ENCODE measurements at regions not wholly inside any gene's neighbourhood (a gene's known extent, or its start where the extent isn't known, plus 50 kb on each side); places are given as distances from the start of the nearest gene placed in this dataset.

DNA sequence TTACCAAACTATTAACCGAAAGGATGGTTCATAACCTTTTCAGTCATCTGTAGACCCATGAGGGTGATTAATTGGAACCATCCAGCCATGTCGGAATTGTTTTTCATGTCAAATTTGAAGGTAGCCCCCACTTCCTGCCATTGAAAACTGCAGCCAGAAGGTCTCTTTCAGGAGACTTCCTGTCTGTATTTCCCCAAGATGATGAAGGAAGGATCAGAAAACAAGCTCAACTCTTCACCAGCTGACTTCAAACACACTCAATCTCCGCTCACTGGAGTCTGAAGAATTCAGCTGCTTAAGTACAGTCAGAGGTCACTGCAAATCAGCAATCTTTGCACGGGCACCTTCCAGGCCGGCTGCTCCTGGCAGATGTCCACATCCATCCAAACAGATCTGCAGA, 291.7 kb upstream of the NPVF start:
- no peak for DNase-seq

DNA sequence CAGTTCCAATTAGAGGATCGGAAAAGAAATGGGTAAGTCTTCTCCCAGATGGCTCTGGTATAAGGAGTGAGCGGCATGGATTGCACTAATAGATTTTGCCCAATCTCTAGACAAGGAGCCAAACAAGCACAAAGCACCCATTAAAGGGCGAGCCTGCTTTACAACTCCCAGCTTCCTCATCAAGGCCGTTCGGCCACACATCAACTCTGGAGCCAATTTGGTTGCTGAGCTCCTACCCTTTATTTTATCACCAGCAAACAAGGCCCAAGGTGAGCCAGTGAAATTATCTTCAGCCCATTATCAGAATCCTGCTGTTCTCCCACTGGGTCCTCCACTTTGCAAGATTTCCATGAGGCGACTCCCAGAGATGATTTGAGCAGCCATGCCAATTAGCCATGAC, 292.2 kb upstream of the NPVF start:
- DNase-seq: no peak

DNA sequence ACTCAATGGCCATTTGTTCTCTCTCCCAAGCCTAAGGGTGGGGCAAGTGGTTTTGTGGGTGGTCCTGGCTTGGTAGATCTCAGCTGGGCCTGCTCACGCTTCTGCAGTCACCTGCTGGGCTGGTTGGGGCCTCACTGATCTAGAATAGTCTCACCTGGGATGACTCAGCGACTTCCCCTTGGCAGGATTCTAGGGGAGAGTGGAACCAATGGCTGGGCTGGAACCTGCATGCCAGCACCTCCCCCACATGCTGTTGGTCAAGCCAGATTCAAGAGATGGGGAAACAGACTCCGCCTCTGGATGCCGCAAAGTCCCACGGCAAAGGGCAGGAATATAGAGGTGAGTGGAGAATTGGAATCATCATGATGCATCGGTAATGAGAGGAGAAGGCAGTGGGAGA, 292.9 kb upstream of the NPVF start:
- no peak for DNase-seq

DNA sequence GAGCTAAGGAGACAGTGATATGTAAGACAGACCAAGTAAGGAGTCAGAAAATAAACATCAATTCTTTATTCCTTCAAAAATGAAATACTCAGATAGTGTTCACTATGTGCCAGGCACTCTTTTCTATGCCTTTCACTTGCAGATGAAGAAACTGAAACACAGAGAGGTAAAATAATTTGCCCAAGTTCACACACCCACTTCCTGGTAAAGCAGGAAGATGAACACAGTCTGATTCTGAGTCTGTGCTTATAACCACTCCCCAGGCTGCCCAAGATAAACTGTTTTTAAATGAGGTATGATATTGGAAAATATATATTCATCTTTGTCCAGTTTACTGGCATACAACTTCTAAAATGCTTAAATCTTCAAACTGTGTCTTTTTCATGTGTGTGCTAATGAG, 294.4 kb upstream of the NPVF start:
- no peak for DNase-seq

DNA sequence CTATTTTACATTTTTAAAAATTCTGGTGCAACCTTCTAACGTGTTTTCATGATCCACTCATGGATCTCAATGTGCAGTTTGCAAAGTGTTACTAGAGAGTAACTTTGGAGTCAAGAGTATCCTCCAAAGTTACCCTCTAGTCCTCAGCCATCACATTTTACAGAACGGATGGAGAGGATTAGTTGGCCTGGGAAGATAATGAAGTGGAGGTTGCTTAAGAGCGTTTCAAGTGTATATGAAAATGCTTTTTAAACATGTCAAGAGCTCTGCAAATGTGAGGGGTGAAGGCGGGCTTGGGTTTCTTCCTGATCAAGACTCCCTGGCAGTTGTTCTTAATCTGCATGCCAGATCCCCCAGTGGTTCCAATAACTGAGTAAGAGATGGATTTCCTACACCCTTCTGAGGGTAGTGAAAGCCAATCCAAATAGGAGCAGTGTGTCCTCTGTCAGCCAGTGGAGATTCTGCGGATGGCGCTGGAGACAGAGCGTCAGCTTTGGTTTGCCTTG, 299.4 kb upstream of the NPVF start:
- DNase-seq: no peak

DNA sequence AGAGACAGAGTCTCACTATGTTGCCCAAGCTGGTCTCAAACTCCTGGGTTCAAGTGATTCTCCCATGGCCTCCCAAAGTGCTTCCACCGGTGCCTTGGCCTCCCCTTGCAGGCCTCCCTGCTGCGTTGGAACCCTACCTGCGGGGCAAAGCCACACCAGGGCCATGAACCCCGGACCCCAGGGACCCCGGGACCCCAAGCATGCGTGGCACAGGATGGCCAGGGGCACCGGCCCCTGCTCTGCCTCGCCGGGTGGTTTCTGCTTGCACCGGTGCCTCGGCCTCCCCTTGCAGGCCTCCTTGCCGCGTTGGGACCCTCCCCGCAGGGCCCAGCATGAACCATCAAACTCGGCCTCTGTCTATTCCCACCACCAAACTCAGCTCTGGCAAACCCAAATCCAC, 301.0 kb upstream of the NPVF start:
- no peak for DNase-seq

DNA sequence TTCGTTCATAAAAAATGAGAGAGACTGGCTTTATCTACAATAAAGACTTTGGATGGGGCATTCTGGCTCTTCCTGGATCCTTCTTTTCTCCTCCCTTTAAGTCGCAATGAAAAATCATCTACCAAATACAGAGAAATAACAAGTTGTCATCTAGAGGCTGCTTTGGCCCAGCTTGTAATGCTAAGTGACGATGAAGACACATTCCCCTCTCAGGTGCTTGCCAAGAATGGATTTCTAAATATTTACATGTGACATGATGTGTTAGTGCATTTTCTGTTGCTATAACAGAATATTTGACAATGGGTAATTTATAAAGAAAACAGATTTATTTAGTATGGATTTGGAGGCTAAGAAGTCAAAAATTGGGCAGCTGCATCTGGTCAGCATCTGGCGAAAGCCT, 308.6 kb upstream of the NPVF start:
- DNase-seq: no peak

DNA sequence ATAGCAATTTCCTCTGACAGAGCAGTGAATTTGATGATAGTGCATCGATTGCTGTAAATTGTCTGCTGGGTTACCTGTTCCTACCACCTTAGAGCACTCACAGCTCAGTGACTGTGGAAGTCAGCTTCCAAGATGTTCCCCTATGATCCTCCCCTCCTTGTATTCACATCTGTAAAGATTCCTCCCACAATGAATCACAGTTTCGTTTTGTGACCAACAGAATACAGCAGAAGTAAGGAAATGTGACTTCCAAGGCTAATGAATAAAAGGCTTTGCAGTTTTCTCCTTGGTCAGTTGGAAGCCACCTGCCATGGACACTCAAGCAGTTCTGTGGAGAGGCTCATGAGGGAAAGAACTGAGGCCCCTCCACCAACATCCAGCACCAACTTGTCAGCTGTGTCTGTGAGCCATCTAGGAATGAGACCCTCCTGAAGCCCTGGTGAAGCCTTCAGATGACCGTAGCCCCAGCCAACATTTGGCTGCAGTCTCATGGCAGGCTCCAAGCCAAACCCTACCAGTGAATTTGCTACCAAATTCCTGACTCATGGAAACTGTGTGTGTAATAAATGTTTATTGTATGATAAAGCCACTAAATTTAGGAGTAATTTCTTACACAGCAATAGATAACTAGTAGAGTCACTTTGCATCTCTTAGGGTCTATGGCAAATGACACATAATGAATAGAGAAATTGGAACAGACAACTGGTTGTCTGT, 309.5 kb upstream of the NPVF start:
- DNase-seq: no peak

DNA sequence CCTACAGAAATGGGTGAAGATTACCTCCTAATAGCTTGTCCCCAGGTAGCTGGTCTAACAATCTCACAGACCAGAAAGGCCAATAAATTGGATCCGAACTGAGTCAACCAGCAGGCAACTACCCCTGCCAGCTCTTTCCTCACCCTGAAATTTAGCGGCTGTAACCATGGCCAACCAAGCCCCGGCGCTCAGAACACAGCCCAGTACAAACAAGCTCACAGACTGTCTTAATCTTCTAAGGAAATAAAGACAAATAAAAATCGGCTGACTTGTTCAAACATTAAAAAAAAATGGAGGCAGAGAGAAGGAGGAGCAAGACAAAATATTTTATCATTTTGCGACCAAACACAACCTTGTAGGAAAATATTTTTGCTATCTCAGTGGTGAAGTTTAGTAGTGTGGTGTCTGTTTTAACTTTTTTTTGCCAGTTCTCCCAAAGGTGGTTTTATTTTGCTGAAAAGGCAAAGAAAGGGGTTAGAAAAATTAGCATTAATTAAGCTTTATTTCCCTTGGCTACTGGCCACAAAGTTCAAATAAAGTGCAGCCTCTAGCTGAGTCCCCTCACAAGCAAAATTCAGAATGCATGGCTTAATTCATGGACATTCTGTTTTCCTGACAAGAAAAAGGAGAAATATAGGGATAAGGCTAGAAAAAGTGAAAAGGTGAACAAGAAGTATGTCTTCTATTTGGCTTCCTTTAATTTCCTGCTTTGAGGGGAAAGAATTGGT, 313.0 kb upstream of the NPVF start:
- DNase-seq: no peak

DNA sequence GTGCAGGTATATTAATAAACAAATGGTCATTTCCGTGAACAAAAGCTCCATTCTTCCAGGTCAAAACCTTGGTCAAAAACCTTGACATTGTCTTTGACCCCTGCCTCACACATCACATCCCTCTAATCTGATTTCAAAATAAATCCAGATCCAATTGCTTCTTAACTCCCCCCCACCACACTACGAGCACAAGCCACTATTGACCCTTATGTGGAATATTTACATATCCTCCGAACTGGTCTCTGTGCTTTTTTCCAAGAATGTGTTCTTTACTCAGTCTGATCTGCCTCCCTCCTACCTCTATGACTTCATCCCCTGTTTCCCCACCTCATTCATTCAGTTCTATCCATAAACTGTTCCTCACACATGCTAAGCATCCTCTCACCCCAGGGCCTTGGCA, 313.6 kb upstream of the NPVF start:
- no peak for DNase-seq

DNA sequence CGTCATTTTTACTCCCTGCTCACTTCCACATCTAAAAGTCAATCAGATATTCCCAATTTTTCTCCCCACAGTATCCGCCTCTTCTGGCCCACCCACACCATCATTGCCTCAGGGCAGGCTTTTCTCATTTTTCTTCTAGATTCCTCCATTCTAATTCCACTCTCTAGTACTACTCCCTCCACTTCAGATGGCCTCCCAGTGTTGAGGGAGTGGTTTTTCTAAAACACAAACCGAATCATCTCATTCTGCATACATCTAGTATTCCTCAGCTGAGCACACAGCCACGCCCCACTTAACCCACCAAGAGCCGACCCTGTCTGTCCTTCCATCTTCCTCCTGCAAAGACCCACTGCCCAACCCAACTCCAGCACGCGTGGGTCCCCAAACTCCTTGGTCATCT, 314.9 kb upstream of the NPVF start:
- no peak for DNase-seq

DNA sequence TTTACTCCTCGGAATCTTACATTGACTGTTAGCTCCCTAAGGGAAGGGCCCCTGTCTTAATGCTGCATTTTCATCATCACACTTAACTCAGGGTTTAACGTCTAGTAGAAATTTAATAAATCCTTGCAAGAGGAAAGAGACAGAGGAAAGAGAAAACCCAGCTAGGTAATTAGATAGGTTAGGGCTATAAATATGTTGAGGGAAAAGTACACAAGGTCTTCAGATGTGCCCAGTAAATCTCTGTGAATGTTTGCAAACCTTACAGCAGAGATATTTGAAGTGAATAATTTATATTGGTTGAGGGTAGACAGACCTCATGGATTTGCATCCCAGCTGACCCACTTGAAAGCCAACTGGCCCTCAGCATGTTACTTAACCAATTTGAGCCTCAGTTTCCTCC, 315.5 kb upstream of the NPVF start:
- DNase-seq: no peak

DNA sequence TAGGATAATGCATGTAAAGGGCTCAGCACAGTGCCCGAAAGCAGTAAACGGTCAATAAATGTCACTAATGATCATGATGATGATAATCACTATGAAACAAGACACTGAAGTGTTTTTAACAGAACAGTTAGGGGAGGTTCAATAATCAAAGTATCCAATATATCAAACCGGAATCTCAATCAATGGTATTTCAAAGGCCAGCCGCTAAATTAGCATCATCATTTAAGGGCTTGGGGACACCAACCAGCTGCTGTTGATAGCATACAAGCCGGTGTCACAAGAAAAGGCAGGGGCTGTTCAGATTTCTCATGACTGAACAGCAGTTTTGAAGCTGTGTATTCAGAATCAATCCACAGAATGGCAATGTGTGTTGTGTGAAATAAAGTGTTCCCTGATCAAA, 316.0 kb upstream of the NPVF start:
- no peak for DNase-seq

DNA sequence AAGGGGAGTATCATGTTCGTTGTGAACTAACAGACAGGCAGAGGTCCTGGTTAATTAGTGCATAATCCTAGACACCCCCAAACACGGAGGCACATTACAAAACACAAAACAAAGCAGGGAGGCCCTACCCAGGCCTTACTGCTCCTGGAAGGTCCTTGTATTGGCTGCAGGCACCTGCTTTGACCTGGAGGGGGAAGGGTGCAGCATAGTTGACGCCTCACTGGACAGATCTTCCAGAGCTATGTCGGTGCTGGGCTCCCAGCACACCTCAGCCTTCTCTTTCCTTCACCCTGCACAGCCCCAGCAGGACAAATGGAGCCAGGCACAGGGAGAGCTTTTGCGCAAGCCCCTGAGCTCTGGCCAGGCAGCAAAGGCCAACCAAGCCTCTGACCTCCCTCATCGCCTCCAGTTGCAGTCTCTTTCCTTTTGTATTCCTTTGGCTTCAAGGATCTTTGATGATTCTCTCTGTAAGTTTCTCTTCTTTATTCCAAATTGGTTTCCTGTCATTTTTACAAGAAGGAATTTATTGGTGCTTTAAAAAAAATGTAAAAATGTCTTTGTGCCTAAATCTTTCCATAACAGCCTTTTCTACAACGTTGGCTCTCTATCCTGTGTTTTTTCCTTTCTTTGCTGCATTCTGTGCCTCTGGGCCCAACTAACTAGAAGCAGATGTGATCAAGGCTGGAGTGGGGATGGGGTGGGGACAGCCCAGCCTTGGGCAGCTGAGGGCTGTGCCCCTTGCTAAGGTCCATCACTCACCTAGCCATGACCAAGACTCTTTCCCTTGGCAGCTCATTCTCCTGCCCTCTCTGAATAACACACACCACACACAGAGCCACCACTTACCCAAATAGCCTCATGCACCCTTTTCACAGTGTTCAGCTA, 317.1 kb upstream of the NPVF start:
- no peak for DNase-seq

DNA sequence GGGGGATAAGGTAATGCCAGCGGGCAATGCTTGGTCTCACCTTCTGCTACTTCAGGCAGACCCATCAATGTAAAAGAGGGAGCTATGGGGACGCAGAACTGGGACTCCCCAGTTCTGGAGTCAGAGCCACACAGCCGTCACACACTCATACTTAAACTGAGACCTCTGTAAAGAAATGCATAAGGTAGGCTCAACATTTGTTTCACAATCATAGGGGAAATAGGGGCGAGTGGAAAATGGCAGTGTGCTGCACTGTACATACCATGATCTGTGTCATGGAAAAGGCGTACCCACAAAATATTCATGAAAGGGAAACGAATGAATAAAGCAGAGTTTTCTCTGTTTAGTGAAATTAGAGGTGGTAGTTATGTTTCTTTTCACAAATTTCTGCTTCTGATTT, 318.0 kb upstream of the NPVF start:
- no peak for DNase-seq

DNA sequence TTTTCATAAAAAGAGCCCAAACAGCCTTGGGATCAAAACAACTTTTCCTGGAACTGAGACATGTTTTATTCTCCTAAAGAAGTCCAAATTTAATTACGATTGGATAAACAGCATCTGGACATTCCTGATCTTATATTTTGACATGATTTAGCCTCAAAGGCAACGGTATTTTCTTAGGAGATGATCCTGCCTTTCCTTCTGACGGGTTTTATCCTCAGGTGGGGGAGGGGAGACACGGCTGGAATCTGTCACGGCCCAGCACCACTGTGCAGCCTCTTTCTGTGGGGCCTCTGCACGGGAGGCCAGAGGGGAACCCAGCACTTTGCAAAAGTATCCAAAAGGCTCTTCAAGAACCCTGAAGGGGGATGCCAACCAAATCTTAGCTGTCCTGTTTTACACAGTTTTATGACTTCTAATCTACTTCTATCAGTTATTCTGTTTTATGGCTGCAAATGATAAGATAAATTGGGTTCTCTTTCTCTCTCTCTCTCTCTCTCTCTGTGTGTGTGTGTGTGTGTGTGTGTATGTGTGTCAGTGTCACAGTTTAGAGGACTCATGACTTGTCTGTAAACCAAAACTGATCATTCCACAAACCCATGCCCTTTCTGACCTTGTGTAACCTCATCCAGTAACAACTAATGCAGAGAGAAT, 321.1 kb upstream of the NPVF start:
- DNase-seq: no peak

DNA sequence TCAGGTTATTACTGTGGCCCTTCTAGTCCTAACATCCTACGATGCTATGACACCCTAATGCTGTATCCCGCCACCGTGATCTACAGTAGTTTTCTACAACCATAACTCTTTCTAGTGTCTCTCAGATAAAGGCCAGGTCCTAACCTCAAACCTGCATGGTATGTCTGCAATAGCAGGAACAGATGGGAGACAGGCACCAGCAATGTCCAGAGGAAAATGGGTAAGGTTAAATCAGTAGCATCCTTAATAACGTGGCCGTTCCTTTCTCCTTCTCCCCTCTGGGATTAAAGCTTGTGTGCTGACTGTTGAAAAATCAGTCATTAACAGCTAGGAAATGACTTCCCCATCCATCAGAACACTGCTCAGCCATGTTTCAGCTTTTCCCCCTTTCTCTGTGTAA, 321.9 kb upstream of the NPVF start:
- DNase-seq: no peak

DNA sequence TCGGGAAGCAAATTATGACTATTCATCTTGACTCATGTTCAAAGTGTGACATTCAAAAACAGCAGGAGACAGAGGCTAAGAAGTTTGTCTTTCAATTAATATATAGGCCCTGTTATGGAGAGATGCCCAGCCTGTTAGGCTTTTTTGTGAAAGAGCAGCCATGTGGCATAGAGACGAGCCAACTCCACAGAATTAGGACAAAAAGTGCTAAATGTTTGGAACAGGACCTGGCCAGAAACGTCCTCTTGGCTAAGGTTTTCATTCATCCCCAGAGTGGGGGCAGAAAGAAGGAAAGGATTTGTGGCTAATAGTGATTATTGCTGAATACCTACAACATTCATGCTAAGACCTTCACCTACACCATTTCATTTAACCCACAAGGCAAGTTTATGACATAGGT, 324.7 kb upstream of the NPVF start:
- DNase-seq: no peak

DNA sequence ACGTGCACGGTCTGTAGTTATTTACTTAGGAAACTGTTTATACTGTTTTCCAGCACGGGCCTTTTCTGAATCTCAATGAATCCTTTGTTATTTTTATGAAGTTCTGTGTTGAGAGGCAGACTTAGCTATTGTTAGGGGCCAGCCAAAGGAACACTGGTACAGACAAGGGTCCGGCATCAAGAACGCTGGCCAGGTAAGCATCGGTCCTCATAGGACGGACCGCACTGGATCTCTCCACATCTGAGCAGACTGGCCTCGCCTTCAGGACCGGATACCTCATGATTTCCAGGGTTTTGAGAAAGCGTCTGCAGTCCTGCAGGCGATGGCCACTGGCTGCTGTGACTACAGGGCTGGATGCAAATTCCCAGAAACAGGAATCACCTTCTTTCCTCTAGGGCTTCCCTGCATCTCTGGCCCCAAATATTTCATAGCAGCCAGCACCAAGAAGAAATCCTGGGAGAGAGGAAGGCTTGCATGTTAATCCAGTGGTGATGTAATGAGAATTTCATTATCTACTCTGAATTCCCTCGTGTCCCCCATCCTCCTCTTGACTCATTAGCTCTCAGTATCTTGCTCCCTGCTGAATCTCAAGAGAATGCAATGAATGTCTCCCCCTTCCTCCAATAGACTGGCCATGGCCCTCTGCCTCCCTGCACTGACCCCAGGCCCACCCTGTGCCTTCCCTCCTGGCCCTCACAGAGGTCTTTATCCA, 325.4 kb upstream of the NPVF start:
- no peak for DNase-seq

DNA sequence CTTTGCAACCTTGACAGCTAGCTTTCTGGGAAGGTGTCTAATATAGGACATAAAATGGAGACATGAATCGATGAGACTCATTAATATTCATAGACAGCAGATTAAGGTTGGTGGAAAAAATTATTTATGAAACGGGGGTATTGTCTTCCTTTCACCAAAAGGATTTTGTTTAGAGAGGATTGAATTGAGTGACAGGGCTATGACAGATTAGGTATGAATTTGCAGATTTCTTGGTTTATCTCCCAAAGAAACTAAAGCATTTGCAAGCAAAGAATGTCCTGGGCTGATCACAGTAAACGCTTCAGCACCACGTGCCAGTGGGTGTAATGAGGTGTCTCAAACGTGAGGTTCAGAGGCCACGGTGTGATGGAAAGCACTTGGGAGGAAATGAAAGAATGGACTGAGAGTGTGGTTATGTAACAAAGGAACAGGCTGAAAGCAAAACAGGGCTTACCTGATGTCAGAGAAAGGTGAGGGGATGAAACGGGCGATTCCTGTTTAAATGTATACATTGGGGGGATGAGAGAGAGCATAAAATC, 329.2 kb upstream of the NPVF start:
- DNase-seq: no peak

DNA sequence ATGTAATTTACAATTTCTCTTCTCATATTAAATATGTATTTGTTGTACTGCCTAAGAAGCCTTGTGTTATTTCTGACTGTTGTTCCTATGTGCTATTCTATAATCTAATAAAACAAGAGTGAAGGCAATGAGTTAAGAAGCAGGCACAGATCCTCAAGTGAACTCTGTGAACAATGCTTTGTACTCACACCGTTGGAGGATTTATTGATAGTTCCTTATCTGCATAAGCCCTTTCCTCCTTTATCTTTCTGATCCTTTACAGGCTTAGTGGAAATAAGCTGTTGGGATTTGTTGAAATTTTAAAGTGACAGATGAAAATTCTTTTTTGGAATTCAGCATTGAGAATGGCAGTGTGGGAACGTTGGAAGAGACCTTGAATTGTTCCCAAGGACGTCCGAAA, 329.6 kb upstream of the NPVF start:
- no peak for DNase-seq

DNA sequence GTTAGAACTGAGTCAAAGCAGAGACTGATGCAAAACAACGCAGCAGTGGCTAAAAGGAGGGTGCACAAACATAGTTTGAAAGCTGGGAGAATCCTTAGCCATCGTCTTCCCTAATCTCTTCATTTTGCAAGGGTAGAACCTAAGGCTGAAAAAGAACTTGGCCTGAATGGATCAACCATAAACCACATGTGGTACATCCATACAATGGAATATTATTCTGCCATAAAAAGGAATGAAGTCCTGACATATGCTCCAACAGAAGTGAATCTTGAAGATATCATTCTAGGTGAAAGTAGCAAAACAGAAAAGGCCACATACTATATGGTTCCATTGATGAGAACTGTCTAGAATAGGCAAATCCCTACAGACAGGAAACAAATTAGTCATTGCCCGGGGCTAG, 330.3 kb upstream of the NPVF start:
- no peak for DNase-seq
